ENCODE measurements at regions not wholly inside any gene's neighbourhood (a gene's known extent, or its start where the extent isn't known, plus 50 kb on each side); places are given as distances from the start of the nearest gene placed in this dataset.

GRCh38 chr2:239616729-239617128, 215.9 kb upstream of the HDAC4 start:
- Mint-ChIP-seq H3K36me3 (ENCODE audit: low read depth) (no peaks in the 10 kb centered on the region), H3K27me3 (ENCODE audit: insufficient read depth) (peaks cover 26% of the 10 kb centered on the region), H3K4me3 (no peak overlapping the region), H3K4me1 (ENCODE audit: low read depth) (no peaks in the 10 kb centered on the region), H3K9me3 (peaks cover 3% of the 10 kb centered on the region), H3K27ac (no peak overlapping the region)
- no peak for DNase-seq (ENCODE audit: low spot score)
- intact Hi-C loops (cut with micrococcal nuclease) = no loop called here

- Mint-ChIP-seq H3K36me3 (ENCODE audit: low read depth) (no peaks in the 10 kb centered on the region), H3K27me3 (ENCODE audit: insufficient read depth) (peaks cover 27% of the 10 kb centered on the region), H3K9me3 (peaks cover 3% of the 10 kb centered on the region), H3K4me3 (no peak overlapping the region), H3K4me1 (ENCODE audit: low read depth) (no peaks in the 10 kb centered on the region), H3K27ac (no peak overlapping the region)
- intact Hi-C loops (cut with micrococcal nuclease) = no loop called here
- no peak for DNase-seq (ENCODE audit: low spot score)
Measured at GRCh38 chr2:239612133-239612532, 211.3 kb upstream of the HDAC4 start.

- no peak for DNase-seq (ENCODE audit: low spot score)
Measured at GRCh38 chr2:239611222-239611795, 210.5 kb upstream of the HDAC4 start.

GRCh38 chr2:239610457-239611221, 209.8 kb upstream of the HDAC4 start:
- Mint-ChIP-seq H3K27me3 (ENCODE audit: insufficient read depth) (peaks cover 28% of the 10 kb centered on the region), H3K4me1 (ENCODE audit: low read depth) (peaks cover 5% of the 10 kb centered on the region), H3K27ac (no peak overlapping the region), H3K4me3 (no peak overlapping the region), H3K36me3 (ENCODE audit: low read depth) (no peaks in the 10 kb centered on the region), H3K9me3 (no peaks in the 10 kb centered on the region)
- no peak for DNase-seq (ENCODE audit: low spot score)
- intact Hi-C loops (cut with micrococcal nuclease) = no loop called here

More at GRCh38 chr2:239611222-239611795, 210.5 kb upstream of the HDAC4 start:
- H3K4me1 Mint-ChIP-seq (ENCODE audit: low read depth) = no peaks in the 10 kb centered on the region
- H3K27ac Mint-ChIP-seq = no peak overlapping the region
- H3K36me3 Mint-ChIP-seq (ENCODE audit: low read depth) = no peaks in the 10 kb centered on the region
- H3K4me3 Mint-ChIP-seq = no peak overlapping the region
- H3K27me3 Mint-ChIP-seq (ENCODE audit: insufficient read depth) = peaks cover 26% of the 10 kb centered on the region
- intact Hi-C loops (cut with micrococcal nuclease) = no loop called here
- H3K9me3 Mint-ChIP-seq = no peaks in the 10 kb centered on the region

- Mint-ChIP-seq H3K4me3 (no peak overlapping the region), H3K9me3 (no peaks in the 10 kb centered on the region), H3K27me3 (ENCODE audit: insufficient read depth) (peaks cover 25% of the 10 kb centered on the region), H3K27ac (no peak overlapping the region), H3K36me3 (ENCODE audit: low read depth) (no peaks in the 10 kb centered on the region), H3K4me1 (ENCODE audit: low read depth) (peaks cover 7% of the 10 kb centered on the region)
- DNase-seq (ENCODE audit: low spot score) = no peak
- intact Hi-C loops (cut with micrococcal nuclease) = no loop called here
Measured at GRCh38 chr2:239609607-239610310, 208.9 kb upstream of the HDAC4 start.

- H3K4me1 Mint-ChIP-seq (ENCODE audit: low read depth) = peaks cover 7% of the 10 kb centered on the region
- DNase-seq (ENCODE audit: low spot score) = no peak
- H3K4me3 Mint-ChIP-seq = no peak overlapping the region
- no peaks in the 10 kb centered on the region for H3K36me3 Mint-ChIP-seq (ENCODE audit: low read depth)
- no peaks in the 10 kb centered on the region for H3K9me3 Mint-ChIP-seq
- intact Hi-C loops (cut with micrococcal nuclease) = no loop called here
- no peak overlapping the region for H3K27ac Mint-ChIP-seq
- H3K27me3 Mint-ChIP-seq (ENCODE audit: insufficient read depth) = peaks cover 25% of the 10 kb centered on the region
Measured at GRCh38 chr2:239609162-239609561, 208.3 kb upstream of the HDAC4 start.

GRCh38 chr2:239608723-239609122, 207.9 kb upstream of the HDAC4 start:
- H3K9me3 Mint-ChIP-seq = no peaks in the 10 kb centered on the region
- peaks cover 7% of the 10 kb centered on the region for H3K4me1 Mint-ChIP-seq (ENCODE audit: low read depth)
- intact Hi-C loops (cut with micrococcal nuclease) = no loop called here

GRCh38 chr2:239608260-239608659, 207.4 kb upstream of the HDAC4 start:
- Mint-ChIP-seq H3K4me3 (no peak overlapping the region), H3K27ac (no peak overlapping the region), H3K4me1 (ENCODE audit: low read depth) (peaks cover 7% of the 10 kb centered on the region), H3K9me3 (no peaks in the 10 kb centered on the region), H3K36me3 (ENCODE audit: low read depth) (no peaks in the 10 kb centered on the region), H3K27me3 (ENCODE audit: insufficient read depth) (peaks cover 25% of the 10 kb centered on the region)
- intact Hi-C loops (cut with micrococcal nuclease) = no loop called here
- no peak for DNase-seq (ENCODE audit: low spot score)

More at GRCh38 chr2:239608723-239609122, 207.9 kb upstream of the HDAC4 start:
- Mint-ChIP-seq H3K4me3 (no peak overlapping the region), H3K36me3 (ENCODE audit: low read depth) (no peaks in the 10 kb centered on the region), H3K27ac (no peak overlapping the region), H3K27me3 (ENCODE audit: insufficient read depth) (peaks cover 25% of the 10 kb centered on the region)
- DNase-seq (ENCODE audit: low spot score) = no peak

GRCh38 chr2:239607517-239608191, 206.8 kb upstream of the HDAC4 start:
- Mint-ChIP-seq H3K4me1 (ENCODE audit: low read depth) (peaks cover 9% of the 10 kb centered on the region), H3K27ac (no peak overlapping the region), H3K36me3 (ENCODE audit: low read depth) (no peaks in the 10 kb centered on the region), H3K4me3 (no peak overlapping the region), H3K27me3 (ENCODE audit: insufficient read depth) (peaks cover 21% of the 10 kb centered on the region), H3K9me3 (no peaks in the 10 kb centered on the region)
- intact Hi-C loops (cut with micrococcal nuclease) = no loop called here
- DNase-seq (ENCODE audit: low spot score) = no peak

- no peak overlapping the region for H3K27ac Mint-ChIP-seq
- no peak for DNase-seq (ENCODE audit: low spot score)
- intact Hi-C loops (cut with micrococcal nuclease) = no loop called here
- no peaks in the 10 kb centered on the region for H3K9me3 Mint-ChIP-seq
- peaks cover 20% of the 10 kb centered on the region for H3K27me3 Mint-ChIP-seq (ENCODE audit: insufficient read depth)
- H3K36me3 Mint-ChIP-seq (ENCODE audit: low read depth) = no peaks in the 10 kb centered on the region
- no peak overlapping the region for H3K4me3 Mint-ChIP-seq
- peaks cover 16% of the 10 kb centered on the region for H3K4me1 Mint-ChIP-seq (ENCODE audit: low read depth)
Measured at GRCh38 chr2:239606741-239607516, 206.1 kb upstream of the HDAC4 start.

GRCh38 chr2:239605976-239606375, 205.2 kb upstream of the HDAC4 start:
- H3K9me3 Mint-ChIP-seq = no peaks in the 10 kb centered on the region
- H3K27me3 Mint-ChIP-seq (ENCODE audit: insufficient read depth) = peaks cover 24% of the 10 kb centered on the region
- DNase-seq (ENCODE audit: low spot score) = no peak
- H3K4me3 Mint-ChIP-seq = no peak overlapping the region
- H3K36me3 Mint-ChIP-seq (ENCODE audit: low read depth) = no peaks in the 10 kb centered on the region
- H3K27ac Mint-ChIP-seq = no peak overlapping the region
- H3K4me1 Mint-ChIP-seq (ENCODE audit: low read depth) = peaks cover 16% of the 10 kb centered on the region
- intact Hi-C loops (cut with micrococcal nuclease) = no loop called here

GRCh38 chr2:239605409-239605808, 204.6 kb upstream of the HDAC4 start:
- Mint-ChIP-seq H3K36me3 (ENCODE audit: low read depth) (no peaks in the 10 kb centered on the region), H3K4me3 (no peak overlapping the region), H3K4me1 (ENCODE audit: low read depth) (peaks cover 16% of the 10 kb centered on the region), H3K27me3 (ENCODE audit: insufficient read depth) (peaks cover 24% of the 10 kb centered on the region), H3K27ac (no peak overlapping the region), H3K9me3 (no peaks in the 10 kb centered on the region)
- no peak for DNase-seq (ENCODE audit: low spot score)
- intact Hi-C loops (cut with micrococcal nuclease) = no loop called here

Data from activated T-helper 1 cell treated with anti-CD3 and anti-CD28 coated beads, Interleukin-12 subunit alpha, Interleukin-12 subunit beta, Interleukin-2, Interleukin-4 antibody, amounts not matched to agents 30 ng/mL and 10 ng/mL and 1 ng/mL, durations not matched to agents 14 hours and 24 hours and 36 hours (primary cell).